WTC11 (cell line): ENCODE measurements at regions not wholly inside any gene's neighbourhood (a gene's known extent, or its start where the extent isn't known, plus 50 kb on each side); places are given as distances from the start of the nearest gene placed in this dataset.

Source experiments
- ATAC-seq: fragments of 200-7000 bp; cut with Tn5 transposase; 2 replicates; pipeline ENCODE4 v1.10.0; 2021; ENCODE audit warnings: mild to moderate bottlenecking, moderate library complexity
- CTCF ChIA-PET: fragments of 300-600 bp; sonication (Branson Sonifier 250); formaldehyde crosslinking; loops from one replicate; lab custom pipeline; 2021; ENCODE audit warnings: antibody characterized with exemption; lab: Charles Lee
- POLR2A ChIA-PET: fragments of 350-600 bp; sonication (Branson Sonifier 250); formaldehyde crosslinking; loops from one replicate; lab custom pipeline; 2021; ENCODE audit warnings: antibody characterized with exemption; lab: Charles Lee
- DNase-seq: peaks from one replicate; pipeline ENCODE4 v3.0.0; 2021; ENCODE audit warnings: low spot score
- H3K27ac Mint-ChIP-seq: 2 replicates; pipeline ENCODE4 v1.8.0; 2021; ENCODE audit warnings: mixed read lengths
- H3K27me3 Mint-ChIP-seq: 2 replicates; pipeline ENCODE4 v1.8.0; 2021; ENCODE audit warnings: low read depth, mild to moderate bottlenecking, moderate library complexity, mixed read lengths
- H3K36me3 Mint-ChIP-seq: 2 replicates; pipeline ENCODE4 v1.8.0; 2021; ENCODE audit warnings: mixed read lengths
- H3K4me1 Mint-ChIP-seq: 2 replicates; pipeline ENCODE4 v1.8.0; 2022; ENCODE audit warnings: mixed read lengths
- H3K4me3 Mint-ChIP-seq: 2 replicates; pipeline ENCODE4 v1.8.0; 2021; ENCODE audit warnings: mild to moderate bottlenecking, moderate library complexity, mixed read lengths
- H3K9me3 Mint-ChIP-seq: 2 replicates; pipeline ENCODE4 v1.8.0; 2021; ENCODE audit warnings: mixed read lengths
- ATF1 ChIP-seq: sonication (generic); formaldehyde crosslinking; IDR thresholded peaks from 2 replicates; pipeline ENCODE4 v1.8.1; 2023; ENCODE audit warnings: mild to moderate bottlenecking, moderate library complexity, missing genetic modification reagents
- EMX1 ChIP-seq: fragments of 250-450 bp; sonication (Bioruptor Pico); IDR thresholded peaks from 2 replicates; pipeline ENCODE4 v1.8.0; 2021; ENCODE audit warnings: mild to moderate bottlenecking
- FOXJ3 ChIP-seq: sonication (generic); formaldehyde crosslinking; IDR thresholded peaks from 2 replicates; pipeline ENCODE4 v1.9.0; 2021; ENCODE audit warnings: missing genetic modification reagents, mild to moderate bottlenecking, borderline replicate concordance
- GABPB1 ChIP-seq: sonication (generic); formaldehyde crosslinking; IDR thresholded peaks from 2 replicates; pipeline ENCODE4 v1.8.1; 2023; ENCODE audit warnings: mild to moderate bottlenecking, missing genetic modification reagents
- GTF2I ChIP-seq: fragments of 250-450 bp; sonication (Bioruptor Pico); conservative IDR thresholded peaks from 2 replicates; pipeline ENCODE4 v1.4.0; 2021; ENCODE audit warnings: mild to moderate bottlenecking
- HMGA2 ChIP-seq: fragments of 250-450 bp; sonication (Bioruptor Pico); IDR thresholded peaks from 2 replicates; pipeline ENCODE4 v1.4.0; 2021; ENCODE audit warnings: mild to moderate bottlenecking, moderate library complexity
- IRF2 ChIP-seq: sonication (generic); formaldehyde crosslinking; IDR thresholded peaks from 2 replicates; pipeline ENCODE4 v1.8.0; 2022; ENCODE audit warnings: low read depth, missing genetic modification reagents, borderline replicate concordance
- NFATC4 ChIP-seq: fragments of 250-450 bp; sonication (Bioruptor Pico); IDR thresholded peaks from 2 replicates; pipeline ENCODE4 v1.9.0; 2021; ENCODE audit warnings: mild to moderate bottlenecking
- NFYB ChIP-seq: sonication (generic); formaldehyde crosslinking; conservative IDR thresholded peaks from 2 replicates; pipeline ENCODE4 v1.8.0; 2022; ENCODE audit warnings: low read depth, missing genetic modification reagents
- RELA ChIP-seq: sonication (generic); formaldehyde crosslinking; IDR thresholded peaks from 2 replicates; pipeline ENCODE4 v1.8.1; 2022; ENCODE audit warnings: missing genetic modification reagents, mild to moderate bottlenecking, borderline replicate concordance
- ZNF138 ChIP-seq: sonication (generic); formaldehyde crosslinking; conservative IDR thresholded peaks from 2 replicates; pipeline ENCODE4 v1.8.1; 2022; ENCODE audit warnings: mild to moderate bottlenecking, moderate library complexity, missing genetic modification reagents
- ZNF232 ChIP-seq: sonication (generic); formaldehyde crosslinking; IDR thresholded peaks from 2 replicates; pipeline ENCODE4 v1.8.0; 2022; ENCODE audit warnings: mild to moderate bottlenecking, missing genetic modification reagents
- ZNF263 ChIP-seq: sonication (generic); formaldehyde crosslinking; IDR thresholded peaks from 2 replicates; pipeline ENCODE4 v1.8.1; 2022; ENCODE audit warnings: low read depth, mild to moderate bottlenecking, moderate library complexity, missing genetic modification reagents
- ZNF396 ChIP-seq: fragments of 250-450 bp; sonication (Bioruptor Pico); IDR thresholded peaks from 2 replicates; pipeline ENCODE4 v1.8.0; 2021; ENCODE audit warnings: mild to moderate bottlenecking, moderate library complexity, borderline replicate concordance
- TF ChIP-seq, protein P1 (sequence below): sonication (generic); formaldehyde crosslinking; IDR thresholded peaks from 2 replicates; pipeline ENCODE4 v1.8.1; 2023; ENCODE audit warnings: mild to moderate bottlenecking, missing genetic modification reagents
- TF ChIP-seq, protein P2 (sequence below): sonication (generic); formaldehyde crosslinking; IDR thresholded peaks from 2 replicates; pipeline ENCODE4 v1.8.0; 2022; ENCODE audit warnings: mild to moderate bottlenecking, missing genetic modification reagents
- TF ChIP-seq, protein P3 (sequence below): sonication (generic); formaldehyde crosslinking; IDR thresholded peaks from 2 replicates; pipeline ENCODE4 v1.8.0; 2022; ENCODE audit warnings: missing genetic modification reagents
- TF ChIP-seq, protein P4 (sequence below): sonication (generic); formaldehyde crosslinking; IDR thresholded peaks from 2 replicates; pipeline ENCODE4 v1.8.0; 2023; ENCODE audit warnings: mild to moderate bottlenecking, missing genetic modification reagents
- TF ChIP-seq, protein P5 (sequence below): fragments of 250-450 bp; sonication (Bioruptor Pico); IDR thresholded peaks from 2 replicates; pipeline ENCODE4 v1.9.0; 2021; ENCODE audit warnings: mild to moderate bottlenecking, borderline replicate concordance
- TF ChIP-seq, protein P6 (sequence below): fragments of 250-450 bp; sonication (Bioruptor Pico); conservative IDR thresholded peaks from 2 replicates; pipeline ENCODE4 v1.9.0; 2021; ENCODE audit warnings: mild to moderate bottlenecking

DNA sequence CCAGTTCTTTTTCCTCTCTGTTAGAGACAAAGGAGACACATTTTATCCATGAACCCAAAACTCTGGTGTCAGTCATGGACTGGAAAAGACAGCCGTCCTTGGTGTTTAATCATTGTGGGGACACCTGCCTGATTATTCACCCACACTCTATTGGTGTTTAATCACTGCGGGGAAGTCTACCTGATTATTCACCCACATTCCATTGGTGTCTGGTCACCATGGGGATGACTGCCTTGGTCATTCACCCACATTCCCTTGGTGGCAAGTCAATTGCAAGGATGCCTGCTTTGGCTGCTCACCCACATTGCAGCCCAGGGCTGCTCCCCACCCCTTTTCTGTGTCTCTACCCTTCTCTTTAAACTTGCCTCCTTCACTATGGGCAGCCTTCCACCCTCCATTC is 589.7 kb upstream of the AMELY start:
- no peak for ATAC-seq
- H3K4me3 Mint-ChIP-seq: no peak overlapping the region
- no peak overlapping the region for H3K27ac Mint-ChIP-seq
- no peaks in the 10 kb centered on the region for H3K9me3 Mint-ChIP-seq
- POLR2A ChIA-PET: no interaction called here
- no peak for TF ChIP-seq GABPB1 (CRISPR knock-in tag)
- TF ChIP-seq, protein P1, sequence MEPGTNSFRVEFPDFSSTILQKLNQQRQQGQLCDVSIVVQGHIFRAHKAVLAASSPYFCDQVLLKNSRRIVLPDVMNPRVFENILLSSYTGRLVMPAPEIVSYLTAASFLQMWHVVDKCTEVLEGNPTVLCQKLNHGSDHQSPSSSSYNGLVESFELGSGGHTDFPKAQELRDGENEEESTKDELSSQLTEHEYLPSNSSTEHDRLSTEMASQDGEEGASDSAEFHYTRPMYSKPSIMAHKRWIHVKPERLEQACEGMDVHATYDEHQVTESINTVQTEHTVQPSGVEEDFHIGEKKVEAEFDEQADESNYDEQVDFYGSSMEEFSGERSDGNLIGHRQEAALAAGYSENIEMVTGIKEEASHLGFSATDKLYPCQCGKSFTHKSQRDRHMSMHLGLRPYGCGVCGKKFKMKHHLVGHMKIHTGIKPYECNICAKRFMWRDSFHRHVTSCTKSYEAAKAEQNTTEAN: no peak
- no peak for TF ChIP-seq GTF2I (CRISPR knock-in tag)
- no peak for TF ChIP-seq ZNF396 (CRISPR knock-in tag)
- TF ChIP-seq ATF1 (CRISPR knock-in tag): no peak
- TF ChIP-seq, protein P2, sequence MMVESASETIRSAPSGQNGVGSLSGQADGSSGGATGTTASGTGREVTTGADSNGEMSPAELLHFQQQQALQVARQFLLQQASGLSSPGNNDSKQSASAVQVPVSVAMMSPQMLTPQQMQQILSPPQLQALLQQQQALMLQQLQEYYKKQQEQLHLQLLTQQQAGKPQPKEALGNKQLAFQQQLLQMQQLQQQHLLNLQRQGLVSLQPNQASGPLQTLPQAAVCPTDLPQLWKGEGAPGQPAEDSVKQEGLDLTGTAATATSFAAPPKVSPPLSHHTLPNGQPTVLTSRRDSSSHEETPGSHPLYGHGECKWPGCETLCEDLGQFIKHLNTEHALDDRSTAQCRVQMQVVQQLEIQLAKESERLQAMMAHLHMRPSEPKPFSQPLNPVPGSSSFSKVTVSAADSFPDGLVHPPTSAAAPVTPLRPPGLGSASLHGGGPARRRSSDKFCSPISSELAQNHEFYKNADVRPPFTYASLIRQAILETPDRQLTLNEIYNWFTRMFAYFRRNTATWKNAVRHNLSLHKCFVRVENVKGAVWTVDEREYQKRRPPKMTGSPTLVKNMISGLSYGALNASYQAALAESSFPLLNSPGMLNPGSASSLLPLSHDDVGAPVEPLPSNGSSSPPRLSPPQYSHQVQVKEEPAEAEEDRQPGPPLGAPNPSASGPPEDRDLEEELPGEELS (CRISPR knock-in tag): no peak
- TF ChIP-seq NFATC4 (CRISPR knock-in tag): no peak
- TF ChIP-seq, protein P3, sequence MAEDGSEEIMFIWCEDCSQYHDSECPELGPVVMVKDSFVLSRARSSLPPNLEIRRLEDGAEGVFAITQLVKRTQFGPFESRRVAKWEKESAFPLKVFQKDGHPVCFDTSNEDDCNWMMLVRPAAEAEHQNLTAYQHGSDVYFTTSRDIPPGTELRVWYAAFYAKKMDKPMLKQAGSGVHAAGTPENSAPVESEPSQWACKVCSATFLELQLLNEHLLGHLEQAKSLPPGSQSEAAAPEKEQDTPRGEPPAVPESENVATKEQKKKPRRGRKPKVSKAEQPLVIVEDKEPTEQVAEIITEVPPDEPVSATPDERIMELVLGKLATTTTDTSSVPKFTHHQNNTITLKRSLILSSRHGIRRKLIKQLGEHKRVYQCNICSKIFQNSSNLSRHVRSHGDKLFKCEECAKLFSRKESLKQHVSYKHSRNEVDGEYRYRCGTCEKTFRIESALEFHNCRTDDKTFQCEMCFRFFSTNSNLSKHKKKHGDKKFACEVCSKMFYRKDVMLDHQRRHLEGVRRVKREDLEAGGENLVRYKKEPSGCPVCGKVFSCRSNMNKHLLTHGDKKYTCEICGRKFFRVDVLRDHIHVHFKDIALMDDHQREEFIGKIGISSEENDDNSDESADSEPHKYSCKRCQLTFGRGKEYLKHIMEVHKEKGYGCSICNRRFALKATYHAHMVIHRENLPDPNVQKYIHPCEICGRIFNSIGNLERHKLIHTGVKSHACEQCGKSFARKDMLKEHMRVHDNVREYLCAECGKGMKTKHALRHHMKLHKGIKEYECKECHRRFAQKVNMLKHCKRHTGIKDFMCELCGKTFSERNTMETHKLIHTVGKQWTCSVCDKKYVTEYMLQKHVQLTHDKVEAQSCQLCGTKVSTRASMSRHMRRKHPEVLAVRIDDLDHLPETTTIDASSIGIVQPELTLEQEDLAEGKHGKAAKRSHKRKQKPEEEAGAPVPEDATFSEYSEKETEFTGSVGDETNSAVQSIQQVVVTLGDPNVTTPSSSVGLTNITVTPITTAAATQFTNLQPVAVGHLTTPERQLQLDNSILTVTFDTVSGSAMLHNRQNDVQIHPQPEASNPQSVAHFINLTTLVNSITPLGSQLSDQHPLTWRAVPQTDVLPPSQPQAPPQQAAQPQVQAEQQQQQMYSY: no peak
- TF ChIP-seq RELA (CRISPR knock-in tag): no peak
- TF ChIP-seq FOXJ3: no peak
- no peak for TF ChIP-seq ZNF232 (CRISPR knock-in tag)
- no peak for TF ChIP-seq IRF2
- no peak for TF ChIP-seq ZNF263 (CRISPR knock-in tag)
- no peaks in the 10 kb centered on the region for H3K4me1 Mint-ChIP-seq
- CTCF ChIA-PET: no interaction called here
- no peaks in the 10 kb centered on the region for H3K27me3 Mint-ChIP-seq
- H3K36me3 Mint-ChIP-seq: no peaks in the 10 kb centered on the region
- no peak for DNase-seq

DNA sequence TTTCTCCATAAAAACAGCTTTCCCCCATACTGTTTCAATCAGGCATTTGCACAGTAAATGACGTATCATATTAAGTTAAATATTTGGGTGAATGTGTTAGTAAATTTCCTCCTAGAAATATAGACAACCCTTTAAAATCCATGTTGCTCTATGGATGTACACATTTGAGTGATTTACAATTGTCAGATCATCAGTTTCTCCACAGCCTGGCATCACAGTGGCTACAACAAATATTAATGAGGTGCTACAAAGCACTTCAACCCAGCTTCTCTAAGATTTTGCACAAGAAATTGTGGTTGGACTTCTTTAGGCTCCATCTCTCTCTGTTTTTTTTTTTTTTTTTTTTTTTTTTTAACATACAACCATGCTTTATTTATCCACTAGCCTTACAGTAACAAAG is 584.4 kb upstream of the AMELY start:
- H3K27me3 Mint-ChIP-seq: no peaks in the 10 kb centered on the region
- ATAC-seq (no peak), DNase-seq (no peak)
- POLR2A ChIA-PET: no interaction called here
- no peaks in the 10 kb centered on the region for H3K9me3 Mint-ChIP-seq
- no peak overlapping the region for H3K27ac Mint-ChIP-seq
- no peak overlapping the region for H3K4me3 Mint-ChIP-seq
- no peaks in the 10 kb centered on the region for H3K4me1 Mint-ChIP-seq
- no peaks in the 10 kb centered on the region for H3K36me3 Mint-ChIP-seq
- CTCF ChIA-PET: no interaction called here
- TF ChIP-seq, protein P4, sequence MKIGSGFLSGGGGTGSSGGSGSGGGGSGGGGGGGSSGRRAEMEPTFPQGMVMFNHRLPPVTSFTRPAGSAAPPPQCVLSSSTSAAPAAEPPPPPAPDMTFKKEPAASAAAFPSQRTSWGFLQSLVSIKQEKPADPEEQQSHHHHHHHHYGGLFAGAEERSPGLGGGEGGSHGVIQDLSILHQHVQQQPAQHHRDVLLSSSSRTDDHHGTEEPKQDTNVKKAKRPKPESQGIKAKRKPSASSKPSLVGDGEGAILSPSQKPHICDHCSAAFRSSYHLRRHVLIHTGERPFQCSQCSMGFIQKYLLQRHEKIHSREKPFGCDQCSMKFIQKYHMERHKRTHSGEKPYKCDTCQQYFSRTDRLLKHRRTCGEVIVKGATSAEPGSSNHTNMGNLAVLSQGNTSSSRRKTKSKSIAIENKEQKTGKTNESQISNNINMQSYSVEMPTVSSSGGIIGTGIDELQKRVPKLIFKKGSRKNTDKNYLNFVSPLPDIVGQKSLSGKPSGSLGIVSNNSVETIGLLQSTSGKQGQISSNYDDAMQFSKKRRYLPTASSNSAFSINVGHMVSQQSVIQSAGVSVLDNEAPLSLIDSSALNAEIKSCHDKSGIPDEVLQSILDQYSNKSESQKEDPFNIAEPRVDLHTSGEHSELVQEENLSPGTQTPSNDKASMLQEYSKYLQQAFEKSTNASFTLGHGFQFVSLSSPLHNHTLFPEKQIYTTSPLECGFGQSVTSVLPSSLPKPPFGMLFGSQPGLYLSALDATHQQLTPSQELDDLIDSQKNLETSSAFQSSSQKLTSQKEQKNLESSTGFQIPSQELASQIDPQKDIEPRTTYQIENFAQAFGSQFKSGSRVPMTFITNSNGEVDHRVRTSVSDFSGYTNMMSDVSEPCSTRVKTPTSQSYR (CRISPR knock-in tag): no peak
- TF ChIP-seq, protein P5, sequence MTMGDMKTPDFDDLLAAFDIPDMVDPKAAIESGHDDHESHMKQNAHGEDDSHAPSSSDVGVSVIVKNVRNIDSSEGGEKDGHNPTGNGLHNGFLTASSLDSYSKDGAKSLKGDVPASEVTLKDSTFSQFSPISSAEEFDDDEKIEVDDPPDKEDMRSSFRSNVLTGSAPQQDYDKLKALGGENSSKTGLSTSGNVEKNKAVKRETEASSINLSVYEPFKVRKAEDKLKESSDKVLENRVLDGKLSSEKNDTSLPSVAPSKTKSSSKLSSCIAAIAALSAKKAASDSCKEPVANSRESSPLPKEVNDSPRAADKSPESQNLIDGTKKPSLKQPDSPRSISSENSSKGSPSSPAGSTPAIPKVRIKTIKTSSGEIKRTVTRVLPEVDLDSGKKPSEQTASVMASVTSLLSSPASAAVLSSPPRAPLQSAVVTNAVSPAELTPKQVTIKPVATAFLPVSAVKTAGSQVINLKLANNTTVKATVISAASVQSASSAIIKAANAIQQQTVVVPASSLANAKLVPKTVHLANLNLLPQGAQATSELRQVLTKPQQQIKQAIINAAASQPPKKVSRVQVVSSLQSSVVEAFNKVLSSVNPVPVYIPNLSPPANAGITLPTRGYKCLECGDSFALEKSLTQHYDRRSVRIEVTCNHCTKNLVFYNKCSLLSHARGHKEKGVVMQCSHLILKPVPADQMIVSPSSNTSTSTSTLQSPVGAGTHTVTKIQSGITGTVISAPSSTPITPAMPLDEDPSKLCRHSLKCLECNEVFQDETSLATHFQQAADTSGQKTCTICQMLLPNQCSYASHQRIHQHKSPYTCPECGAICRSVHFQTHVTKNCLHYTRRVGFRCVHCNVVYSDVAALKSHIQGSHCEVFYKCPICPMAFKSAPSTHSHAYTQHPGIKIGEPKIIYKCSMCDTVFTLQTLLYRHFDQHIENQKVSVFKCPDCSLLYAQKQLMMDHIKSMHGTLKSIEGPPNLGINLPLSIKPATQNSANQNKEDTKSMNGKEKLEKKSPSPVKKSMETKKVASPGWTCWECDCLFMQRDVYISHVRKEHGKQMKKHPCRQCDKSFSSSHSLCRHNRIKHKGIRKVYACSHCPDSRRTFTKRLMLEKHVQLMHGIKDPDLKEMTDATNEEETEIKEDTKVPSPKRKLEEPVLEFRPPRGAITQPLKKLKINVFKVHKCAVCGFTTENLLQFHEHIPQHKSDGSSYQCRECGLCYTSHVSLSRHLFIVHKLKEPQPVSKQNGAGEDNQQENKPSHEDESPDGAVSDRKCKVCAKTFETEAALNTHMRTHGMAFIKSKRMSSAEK (CRISPR knock-in tag): no peak
- TF ChIP-seq EMX1 (CRISPR knock-in tag) (no peak), NFYB (CRISPR knock-in tag) (no peak), ZNF138 (CRISPR knock-in tag) (no peak), HMGA2 (CRISPR knock-in tag) (no peak)
- TF ChIP-seq, protein P6, sequence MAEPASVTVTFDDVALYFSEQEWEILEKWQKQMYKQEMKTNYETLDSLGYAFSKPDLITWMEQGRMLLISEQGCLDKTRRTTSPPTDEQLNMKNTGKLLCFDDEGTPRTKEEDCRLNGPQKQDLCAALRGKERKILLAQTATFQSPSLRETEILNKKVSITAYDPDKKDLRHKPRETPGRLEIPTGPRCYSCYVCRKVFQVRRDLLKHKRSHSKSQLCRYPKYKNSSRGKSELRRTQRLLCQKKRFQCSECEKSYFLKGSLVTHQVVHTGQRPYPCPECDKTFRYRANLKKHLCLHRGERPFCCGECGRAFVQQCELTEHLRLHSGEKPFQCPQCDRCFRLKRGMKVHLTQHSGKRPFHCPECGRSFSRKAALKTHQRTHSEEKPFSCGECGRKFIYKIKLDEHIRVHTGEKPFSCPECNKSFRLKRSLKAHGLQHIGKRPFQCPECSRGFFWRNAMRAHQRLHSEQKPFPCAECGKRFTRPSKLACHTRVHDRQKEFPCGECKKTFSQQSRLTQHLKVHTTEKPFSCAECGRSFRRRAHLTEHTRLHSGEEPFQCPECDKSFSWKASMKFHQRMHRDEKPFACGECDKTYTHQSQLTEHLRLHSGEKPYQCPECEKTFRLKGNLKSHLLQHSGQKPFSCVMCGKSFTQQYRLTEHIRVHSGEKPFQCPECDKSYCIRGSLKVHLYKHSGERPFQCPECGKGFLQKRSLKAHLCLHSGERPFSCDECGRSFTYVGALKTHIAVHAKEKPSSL: no peak
